A549 (cell line): ENCODE measurements at regions not wholly inside any gene's neighbourhood (a gene's known extent, or its start where the extent isn't known, plus 50 kb on each side); places are given as distances from the start of the nearest gene placed in this dataset.

ENCODE experiments used
- EP300 ChIP-seq, 2 experiments: fragments of >200 bp; sonication (Bioruptor Twin); formaldehyde crosslinking; IDR thresholded peaks; 2 replicates in 1 of 2; 3 replicates in 1 of 2; pipeline ENCODE4 v1.6.1; 2016 to 2017
- MAFK ChIP-seq: fragments of 450-650 bp; IDR thresholded peaks from 2 replicates; pipeline ENCODE4 v1.6.1; 2014; ENCODE audit not compliant: partially characterized antibody
- MYC ChIP-seq: IDR thresholded peaks from 2 replicates; pipeline ENCODE4 v1.6.1; 2012; ENCODE audit warnings: mild to moderate bottlenecking, inconsistent platforms, low read length, improper control_type of control experiment, borderline replicate concordance
- RAD21 ChIP-seq, 2 experiments: fragments of >200 bp in 1 of 2; sonication (Bioruptor Twin) in 1 of 2; formaldehyde crosslinking in 1 of 2; IDR thresholded peaks in 1 of 2; conservative IDR thresholded peaks in 1 of 2; 2 replicates in 1 of 2; 3 replicates in 1 of 2; pipeline ENCODE4 v1.6.1; 2012 to 2018; ENCODE audit warnings: inconsistent platforms in 1 of 2
- RFX5 ChIP-seq: fragments of 450-650 bp; IDR thresholded peaks from 2 replicates; pipeline ENCODE4 v1.7.1; 2014; ENCODE audit warnings: antibody characterized with exemption, mild to moderate bottlenecking, moderate library complexity
- ZC3H11A ChIP-seq: fragments of 450-650 bp; IDR thresholded peaks from 2 replicates; pipeline ENCODE4 v1.6.1; 2014; ENCODE audit warnings: antibody characterized with exemption, mild to moderate bottlenecking
- ZFP36 ChIP-seq: fragments of 450-650 bp; IDR thresholded peaks from 2 replicates; pipeline ENCODE4 v1.6.1; 2014; ENCODE audit warnings: borderline replicate concordance; ENCODE audit not compliant: partially characterized antibody
- TF ChIP-seq, protein P1 (sequence below): fragments of >200 bp; sonication (Bioruptor Twin); formaldehyde crosslinking; IDR thresholded peaks from 3 replicates; pipeline ENCODE4 v1.5.1; 2016

DNA sequence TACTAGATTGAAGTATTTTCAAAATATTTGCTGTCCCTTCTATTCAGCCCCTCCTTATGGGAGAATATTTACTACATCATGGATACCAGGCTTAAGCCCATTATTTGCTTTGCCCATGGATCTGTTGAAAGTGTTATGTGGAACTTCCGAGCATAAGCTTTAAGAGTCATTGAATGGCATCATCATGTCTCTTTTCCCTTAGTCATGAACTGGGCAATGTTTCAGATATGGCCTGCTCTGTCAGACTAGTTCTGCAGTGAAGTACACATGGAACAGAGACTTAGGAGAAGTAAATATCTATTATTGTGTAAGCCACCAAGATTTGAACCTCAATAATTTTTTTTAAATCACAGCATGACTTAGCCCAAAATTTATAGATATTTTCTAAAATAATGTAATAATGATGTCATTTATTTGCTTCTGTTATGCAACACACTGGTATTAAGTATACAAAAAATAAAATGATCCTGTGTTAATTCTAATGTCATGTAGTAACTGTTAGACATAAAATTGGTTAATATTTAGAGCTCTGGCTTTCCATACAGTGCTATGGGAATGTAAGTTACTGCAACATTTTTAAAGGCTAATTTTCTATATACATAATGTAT, 1097.3 kb downstream of the SLC16A7 start:
- TF ChIP-seq, protein P1, sequence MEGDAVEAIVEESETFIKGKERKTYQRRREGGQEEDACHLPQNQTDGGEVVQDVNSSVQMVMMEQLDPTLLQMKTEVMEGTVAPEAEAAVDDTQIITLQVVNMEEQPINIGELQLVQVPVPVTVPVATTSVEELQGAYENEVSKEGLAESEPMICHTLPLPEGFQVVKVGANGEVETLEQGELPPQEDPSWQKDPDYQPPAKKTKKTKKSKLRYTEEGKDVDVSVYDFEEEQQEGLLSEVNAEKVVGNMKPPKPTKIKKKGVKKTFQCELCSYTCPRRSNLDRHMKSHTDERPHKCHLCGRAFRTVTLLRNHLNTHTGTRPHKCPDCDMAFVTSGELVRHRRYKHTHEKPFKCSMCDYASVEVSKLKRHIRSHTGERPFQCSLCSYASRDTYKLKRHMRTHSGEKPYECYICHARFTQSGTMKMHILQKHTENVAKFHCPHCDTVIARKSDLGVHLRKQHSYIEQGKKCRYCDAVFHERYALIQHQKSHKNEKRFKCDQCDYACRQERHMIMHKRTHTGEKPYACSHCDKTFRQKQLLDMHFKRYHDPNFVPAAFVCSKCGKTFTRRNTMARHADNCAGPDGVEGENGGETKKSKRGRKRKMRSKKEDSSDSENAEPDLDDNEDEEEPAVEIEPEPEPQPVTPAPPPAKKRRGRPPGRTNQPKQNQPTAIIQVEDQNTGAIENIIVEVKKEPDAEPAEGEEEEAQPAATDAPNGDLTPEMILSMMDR, result no peak
- TF ChIP-seq MYC, result no peak
- no peak for TF ChIP-seq EP300 (IDR thresholded peaks at IDR 0.05)
- no peak for TF ChIP-seq ZC3H11A
- no peak for TF ChIP-seq MAFK
- TF ChIP-seq RAD21 (conservative IDR thresholded peaks at IDR 0.05 in 1 of 2, IDR thresholded peaks at IDR 0.05 in 1 of 2), result no peak
- no peak for TF ChIP-seq ZFP36
- TF ChIP-seq RFX5, result no peak
